HG02623 (cell line): ENCODE measurements at regions not wholly inside any gene's neighbourhood (a gene's known extent, or its start where the extent isn't known, plus 50 kb on each side); places are given as distances from the start of the nearest gene placed in this dataset.
"Not testable (repeated sequence)": the region's sequence is repeated elsewhere in the genome, so short reads cannot be mapped to it uniquely, and the experiment has no call there.

Experiments
- ATAC-seq: cut with Tn5 transposase; IDR thresholded peaks from one replicate; pipeline ENCODE4 v1.9.1; 2021; ENCODE audit warnings: moderate library complexity; ENCODE audit not compliant: unreplicated experiment

GRCh38 chr4:96395747-96396146, 555.9 kb downstream of the PDHA2 start:
- no peak for ATAC-seq

DNA sequence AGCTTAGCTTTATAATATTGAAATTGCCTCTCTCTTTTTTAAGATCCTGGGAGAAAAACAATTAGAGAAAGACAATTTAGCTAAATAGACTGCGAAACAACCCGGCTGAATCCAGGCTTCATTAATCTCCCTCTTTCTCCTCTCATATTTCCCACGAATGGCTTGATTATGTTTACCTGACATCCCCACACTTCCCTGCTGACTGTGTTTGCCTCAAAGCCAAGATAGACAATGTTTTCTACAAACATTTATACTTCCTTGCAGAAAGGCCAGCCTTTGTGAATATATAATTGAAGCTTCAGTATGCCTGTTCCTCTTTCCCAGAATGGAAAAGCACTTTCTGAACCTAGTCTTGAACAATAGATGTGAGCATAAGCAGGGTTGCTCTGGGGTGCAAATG, 566.8 kb downstream of the PDHA2 start:
- no peak for ATAC-seq

DNA sequence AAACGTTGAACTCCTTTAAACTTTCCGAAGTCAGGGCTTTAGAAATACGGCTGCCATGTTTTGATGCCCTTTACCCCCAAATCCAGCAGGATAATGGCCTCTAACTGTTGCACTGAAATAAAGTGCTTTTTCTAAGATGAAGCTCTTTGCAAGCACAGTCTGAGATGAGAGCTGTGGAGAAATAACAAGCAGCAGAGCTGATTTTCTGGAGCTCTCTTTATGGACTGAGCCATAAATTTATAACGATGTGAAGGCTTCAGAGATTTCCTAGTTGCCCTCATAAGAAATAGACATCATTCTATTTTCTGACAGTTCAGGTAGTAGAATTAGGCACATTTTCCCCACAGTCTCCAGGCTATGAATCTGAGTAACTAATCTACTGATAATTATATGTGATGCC, 567.3 kb downstream of the PDHA2 start:
- ATAC-seq: no peak

DNA sequence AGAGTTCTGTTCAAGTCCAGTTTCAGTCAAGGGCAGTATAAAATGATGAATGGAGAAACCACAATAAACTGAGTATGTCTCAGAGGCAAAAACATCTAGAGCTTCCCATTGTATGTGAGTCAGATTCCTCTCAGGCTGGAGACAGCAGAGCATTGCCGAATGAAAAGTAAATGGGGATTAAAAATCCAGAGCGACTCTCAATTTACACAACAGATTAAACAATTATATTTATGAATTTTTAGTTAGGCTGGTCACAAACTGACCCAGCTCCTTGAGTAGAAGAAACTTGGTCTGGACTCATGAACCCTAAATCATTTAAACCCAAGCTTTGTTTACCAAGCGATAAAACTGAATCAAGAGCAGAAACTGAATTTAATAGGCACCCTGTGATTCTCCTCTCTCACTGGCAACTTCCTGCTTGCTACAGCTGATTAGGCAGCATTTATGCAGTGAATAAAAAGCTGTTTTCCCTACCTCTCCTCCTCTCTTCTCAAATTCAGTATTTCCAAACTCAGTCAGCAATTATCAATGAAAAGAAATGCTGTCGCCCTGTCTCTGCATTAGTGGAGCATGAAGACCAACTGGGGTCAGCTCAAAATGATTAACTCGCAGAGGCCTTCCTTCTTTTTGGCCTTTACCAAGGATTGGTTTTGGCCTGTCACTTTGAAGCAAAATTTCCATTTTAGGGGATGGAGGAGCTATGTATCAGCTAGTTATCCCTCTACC, 568.0 kb downstream of the PDHA2 start:
- no peak for ATAC-seq

- ATAC-seq: not testable (repeated sequence)
These were observed 575.0 kb downstream of the PDHA2 start for GRCh38 chr4:96414853-96415252.

DNA sequence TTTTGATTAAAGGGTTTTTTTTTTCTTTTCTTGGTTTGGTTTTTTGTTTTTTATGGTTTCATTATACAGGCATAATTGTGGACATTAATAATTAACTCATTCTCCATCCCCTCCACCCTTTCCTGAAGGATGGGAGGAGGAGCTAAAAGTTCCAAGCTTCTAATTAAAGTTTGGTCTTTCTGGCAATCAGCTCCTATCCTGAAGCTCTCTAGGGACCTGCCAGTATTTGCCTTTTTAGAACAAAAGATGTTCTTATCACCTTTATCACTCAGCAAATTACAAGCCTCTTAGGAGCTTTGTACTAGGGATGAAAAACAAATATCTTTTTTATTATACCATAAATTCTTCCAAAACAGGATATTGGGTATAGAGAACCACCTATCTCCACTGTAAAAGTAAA, 589.8 kb downstream of the PDHA2 start:
- no peak for ATAC-seq

- no peak for ATAC-seq
These were observed 591.2 kb downstream of the PDHA2 start for GRCh38 chr4:96431094-96431493.

DNA sequence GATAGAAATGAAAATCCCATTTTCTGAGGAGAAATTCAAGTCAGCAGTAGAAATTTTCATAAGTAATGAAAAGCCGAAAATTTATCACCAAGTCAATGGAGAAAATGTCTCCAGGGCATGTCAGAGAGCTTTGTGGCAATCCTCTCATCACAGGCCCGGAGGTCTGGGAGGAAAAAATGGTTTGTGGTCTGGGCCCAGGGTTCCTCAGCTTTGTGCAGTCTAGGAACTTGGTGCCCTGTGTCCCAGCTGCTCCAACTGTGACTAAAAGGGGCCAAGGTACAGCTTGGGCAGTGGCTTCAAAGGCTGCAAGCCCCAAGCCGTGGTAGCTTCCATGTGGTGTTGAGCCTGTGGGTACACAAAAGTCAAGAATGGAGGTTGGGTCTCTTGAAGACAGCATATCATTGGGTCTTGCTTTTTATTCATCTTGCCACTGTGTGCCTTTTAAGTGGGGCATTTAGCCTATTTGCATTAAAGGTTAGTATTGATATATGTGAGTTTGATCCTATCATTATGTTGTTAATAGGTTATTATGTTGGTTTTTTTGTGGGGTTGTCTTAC, 608.5 kb downstream of the PDHA2 start:
- no peak for ATAC-seq

- ATAC-seq: no peak
These were observed 615.3 kb downstream of the PDHA2 start for GRCh38 chr4:96455045-96455720.

DNA sequence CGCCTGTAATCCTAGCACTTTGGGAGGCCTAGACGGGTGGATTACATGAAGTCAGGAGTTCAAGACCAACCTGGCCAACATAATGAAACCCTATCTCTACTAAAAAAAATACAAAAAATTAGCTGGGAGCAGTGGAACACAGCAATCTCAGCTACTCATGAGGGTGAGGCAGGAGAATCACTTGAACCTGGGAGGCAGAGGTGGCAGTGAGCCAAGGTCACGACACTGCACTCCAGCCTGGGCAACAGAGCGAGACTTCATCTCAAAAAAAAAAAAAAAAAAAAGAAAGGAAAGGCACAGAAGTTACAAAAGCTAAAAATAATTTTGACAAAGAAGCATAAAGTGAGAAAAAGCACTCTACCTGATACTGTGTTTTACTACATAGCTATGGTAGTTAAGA, 618.1 kb downstream of the PDHA2 start:
- not testable (repeated sequence) for ATAC-seq

GRCh38 chr4:96459105-96459504, 619.2 kb downstream of the PDHA2 start:
- no peak for ATAC-seq

- no peak for ATAC-seq
These were observed 625.9 kb downstream of the PDHA2 start for GRCh38 chr4:96465834-96466233.

GRCh38 chr4:96471956-96472867, 632.3 kb downstream of the PDHA2 start:
- ATAC-seq: no peak

- no peak for ATAC-seq
These were observed 633.4 kb downstream of the PDHA2 start for GRCh38 chr4:96473246-96473645.

GRCh38 chr4:96483308-96484030, 643.6 kb downstream of the PDHA2 start:
- ATAC-seq: no peak

DNA sequence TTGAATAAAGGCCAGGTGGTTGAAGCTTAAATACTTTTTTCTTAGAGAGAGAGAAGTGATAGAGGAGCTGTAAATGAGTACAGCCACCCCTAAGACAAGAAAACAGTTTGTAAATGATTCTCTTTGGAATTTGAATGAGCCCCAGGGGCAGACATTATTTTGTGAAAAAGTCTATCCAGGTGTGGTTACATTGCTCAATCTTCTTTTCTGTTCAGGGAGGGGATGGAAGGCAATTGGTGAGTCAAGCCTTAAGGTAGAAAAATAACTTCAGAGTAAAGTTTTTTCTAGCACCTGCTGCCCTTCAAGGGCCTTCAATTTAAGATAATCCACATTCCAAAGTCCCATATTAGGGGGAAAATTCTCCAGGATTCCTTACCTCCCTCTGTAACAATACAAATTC, 646.7 kb downstream of the PDHA2 start:
- no peak for ATAC-seq

DNA sequence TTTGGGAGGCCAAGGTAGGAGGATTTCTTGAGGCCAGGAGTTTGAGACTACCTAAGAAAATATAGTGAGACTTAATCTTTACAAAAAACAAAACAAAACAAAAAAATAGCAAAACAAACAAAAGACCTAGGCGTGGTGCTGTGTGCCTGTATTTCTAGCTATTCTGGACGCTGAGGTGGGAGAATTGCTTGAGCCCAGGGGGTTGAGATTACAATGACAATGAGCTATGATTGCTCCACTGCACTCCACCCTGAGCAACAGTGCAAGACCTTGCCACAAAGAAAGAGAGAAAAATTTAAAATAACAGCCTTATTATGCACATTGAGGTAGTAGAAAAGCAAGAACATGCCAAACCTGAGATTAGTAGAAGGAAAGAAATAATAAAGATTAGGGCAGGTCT, 657.7 kb downstream of the PDHA2 start:
- no peak for ATAC-seq

DNA sequence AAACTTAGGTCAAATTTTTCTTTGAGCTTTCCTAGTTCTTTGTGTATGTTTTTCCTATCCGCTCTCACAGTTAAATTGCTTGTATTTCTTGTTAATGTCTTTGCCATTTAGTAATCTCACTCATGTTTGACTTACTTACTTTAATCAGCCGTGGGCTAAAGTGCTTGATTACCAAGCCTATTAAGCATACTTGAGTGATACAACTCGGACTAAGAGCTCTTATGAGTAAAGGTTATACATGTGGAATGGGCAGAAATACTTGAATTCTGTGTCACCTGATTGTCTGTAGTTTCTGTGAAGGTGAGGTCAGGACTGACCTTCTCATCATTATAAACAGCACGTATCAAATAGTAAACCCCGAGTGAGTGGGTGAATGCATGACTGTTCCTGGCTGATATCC, 664.5 kb downstream of the PDHA2 start:
- no peak for ATAC-seq

- no peak for ATAC-seq
These were observed 669.3 kb downstream of the PDHA2 start for GRCh38 chr4:96509039-96509741.

DNA sequence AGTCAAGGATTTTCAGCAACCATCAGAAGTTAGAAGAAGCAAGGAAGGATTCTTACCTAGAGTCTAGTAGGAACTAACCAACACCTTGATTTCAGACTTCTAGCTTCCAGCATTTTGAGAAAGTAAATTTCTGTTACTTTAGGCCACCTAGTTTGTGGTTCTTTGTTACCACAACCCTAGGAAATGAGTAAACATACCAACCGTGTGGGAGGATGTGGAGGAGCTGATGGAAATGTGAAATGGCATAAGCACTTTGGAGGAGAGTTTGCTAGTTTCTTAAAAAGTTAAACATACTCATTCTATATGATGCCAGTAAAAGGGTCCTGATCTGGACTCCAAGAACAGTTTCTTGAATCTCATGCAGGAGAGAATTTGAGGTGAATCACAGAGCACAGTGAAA, 679.4 kb downstream of the PDHA2 start:
- ATAC-seq: no peak
